Gastroesophageal sphincter (tissue), 4 donors: ENCODE measurements at regions not wholly inside any gene's neighbourhood (a gene's known extent, or its start where the extent isn't known, plus 50 kb on each side); places are given as distances from the start of the nearest gene placed in this dataset.
"Not testable (repeated sequence)": the region's sequence is repeated elsewhere in the genome, so short reads cannot be mapped to it uniquely, and the experiment has no call there.

Experiments used
- ATAC-seq: fragments of 150-250 bp; one replicate; pipeline ENCODE4 v1.9.1; 2016; ENCODE audit warnings: mild to moderate bottlenecking, moderate library complexity
- H3K27ac ChIP-seq, 4 donors: fragments of 200-600 bp; sonication (generic) in 3 of 4; 1 replicate in 3 of 4; 2 replicates in 1 of 4; pipeline ENCODE4 v1.5.1; 2016 to 2019
- H3K27me3 ChIP-seq: fragments of 200-600 bp; sonication (generic); one replicate; pipeline ENCODE4 v1.5.1; 2019
- H3K36me3 ChIP-seq, 2 donors: fragments of 200-600 bp; sonication (generic); one replicate each; pipeline ENCODE4 v1.5.1; 2019; ENCODE audit warnings: control low read depth in 1 of 2
- H3K4me1 ChIP-seq, 3 donors: fragments of 200-600 bp; sonication (generic); 1 replicate in 2 of 3; 2 replicates in 1 of 3; pipeline ENCODE4 v1.5.1; 2016 to 2019; ENCODE audit warnings: control low read depth in 2 of 3
- H3K4me3 ChIP-seq, 2 donors: fragments of 200-600 bp; sonication (generic); one replicate each; pipeline ENCODE4 v1.5.1; 2019; ENCODE audit warnings: mild to moderate bottlenecking in 1 of 2, moderate library complexity in 1 of 2
- H3K9me3 ChIP-seq, 3 donors: fragments of 200-600 bp; sonication (generic); one replicate each; pipeline ENCODE4 v1.5.1; 2017 to 2019; ENCODE audit warnings: control low read depth in 2 of 3
- EP300 ChIP-seq: sonication (generic); formaldehyde crosslinking; IDR thresholded peaks from one replicate; pipeline ENCODE4 v1.6.1; 2017; ENCODE audit warnings: antibody characterized with exemption, mild to moderate bottlenecking
- POLR2A ChIP-seq, 2 donors: fragments of 450-650 bp; IDR thresholded peaks; one replicate each; pipeline ENCODE4 v1.6.1; 2017; ENCODE audit warnings: antibody characterized with exemption in 2 of 2, mild to moderate bottlenecking in 2 of 2, moderate library complexity in 1 of 2
- POLR2AphosphoS5 ChIP-seq: sonication (generic); formaldehyde crosslinking; IDR thresholded peaks from one replicate; pipeline ENCODE4 v1.6.1; 2017; ENCODE audit warnings: antibody characterized with exemption
- WGBS, 2 donors: methylation state at CpG; one replicate each; pipeline ENCODE4 v1.1.5; 2018; ENCODE audit warnings: low coverage in 1 of 2; 5-methylcytosine and 5-hydroxymethylcytosine counted together
- TF ChIP-seq, protein P1 (sequence below), 4 experiments: fragments of 200-600 bp in 2 of 4; fragments of 450-650 bp in 2 of 4; sonication (generic) in 1 of 4; IDR thresholded peaks; one replicate each; pipeline ENCODE4 v1.5.1; 2017 to 2019; ENCODE audit warnings: antibody characterized with exemption in 4 of 4, mild to moderate bottlenecking in 2 of 4, moderate library complexity in 2 of 4

- H3K27ac ChIP-seq, result no peak overlapping the region
- peaks cover 0 to 8% (median 0%) of the 10 kb centered on the region in 3 donors for H3K4me1 ChIP-seq
- no peaks in the 10 kb centered on the region for H3K36me3 ChIP-seq
- 98% methylated on average over 4 to 7 of the region's 7 CpGs for WGBS, 2 donors
- H3K27me3 ChIP-seq, result no peaks in the 10 kb centered on the region
- no peaks in the 10 kb centered on the region for H3K9me3 ChIP-seq
- ATAC-seq, result no peak
- no peak overlapping the region for H3K4me3 ChIP-seq
- TF ChIP-seq EP300 (no peak), POLR2AphosphoS5 (no peak), POLR2A (IDR thresholded peaks at IDR 0.05) (no peak)
- TF ChIP-seq, protein P1, sequence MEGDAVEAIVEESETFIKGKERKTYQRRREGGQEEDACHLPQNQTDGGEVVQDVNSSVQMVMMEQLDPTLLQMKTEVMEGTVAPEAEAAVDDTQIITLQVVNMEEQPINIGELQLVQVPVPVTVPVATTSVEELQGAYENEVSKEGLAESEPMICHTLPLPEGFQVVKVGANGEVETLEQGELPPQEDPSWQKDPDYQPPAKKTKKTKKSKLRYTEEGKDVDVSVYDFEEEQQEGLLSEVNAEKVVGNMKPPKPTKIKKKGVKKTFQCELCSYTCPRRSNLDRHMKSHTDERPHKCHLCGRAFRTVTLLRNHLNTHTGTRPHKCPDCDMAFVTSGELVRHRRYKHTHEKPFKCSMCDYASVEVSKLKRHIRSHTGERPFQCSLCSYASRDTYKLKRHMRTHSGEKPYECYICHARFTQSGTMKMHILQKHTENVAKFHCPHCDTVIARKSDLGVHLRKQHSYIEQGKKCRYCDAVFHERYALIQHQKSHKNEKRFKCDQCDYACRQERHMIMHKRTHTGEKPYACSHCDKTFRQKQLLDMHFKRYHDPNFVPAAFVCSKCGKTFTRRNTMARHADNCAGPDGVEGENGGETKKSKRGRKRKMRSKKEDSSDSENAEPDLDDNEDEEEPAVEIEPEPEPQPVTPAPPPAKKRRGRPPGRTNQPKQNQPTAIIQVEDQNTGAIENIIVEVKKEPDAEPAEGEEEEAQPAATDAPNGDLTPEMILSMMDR (IDR thresholded peaks at IDR 0.05), result no peak
These were observed 295.4 kb upstream of the FZD8 start for GRCh38 chr10:35937546-35937945.

DNA sequence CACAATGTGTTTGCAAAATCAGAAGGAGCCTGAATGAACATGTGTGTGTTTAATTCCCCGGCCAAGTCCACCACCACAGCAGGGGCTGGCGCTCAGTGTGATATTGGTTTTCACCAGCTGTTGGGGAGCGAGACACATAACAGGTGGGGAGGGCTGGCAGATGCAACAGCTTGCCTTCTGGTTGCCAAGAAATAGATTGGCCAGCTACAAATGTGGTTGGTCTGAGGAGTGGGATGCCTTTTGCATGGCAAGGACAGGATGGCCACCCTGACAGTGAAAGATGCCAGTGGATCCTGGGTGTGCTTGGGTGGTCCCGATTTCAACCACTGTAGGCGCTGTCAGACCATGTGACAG, 292.5 kb upstream of the FZD8 start:
- Histone ChIP-seq H3K36me3 (no peaks in the 10 kb centered on the region), H3K4me3 (no peak overlapping the region), H3K4me1 (no peaks in the 10 kb centered on the region), H3K9me3 (no peaks in the 10 kb centered on the region), H3K27ac (no peak overlapping the region), H3K27me3 (no peaks in the 10 kb centered on the region)
- TF ChIP-seq POLR2AphosphoS5 (no peak), EP300 (no peak), POLR2A (IDR thresholded peaks at IDR 0.05) (no peak)
- TF ChIP-seq, protein P1 (IDR thresholded peaks at IDR 0.05), result no peak
- 86% methylated on average over 3 of the region's 5 CpGs; no CpG with 5 or more reads in 1 of the 2 donors for WGBS, 2 donors
- no peak for ATAC-seq

DNA sequence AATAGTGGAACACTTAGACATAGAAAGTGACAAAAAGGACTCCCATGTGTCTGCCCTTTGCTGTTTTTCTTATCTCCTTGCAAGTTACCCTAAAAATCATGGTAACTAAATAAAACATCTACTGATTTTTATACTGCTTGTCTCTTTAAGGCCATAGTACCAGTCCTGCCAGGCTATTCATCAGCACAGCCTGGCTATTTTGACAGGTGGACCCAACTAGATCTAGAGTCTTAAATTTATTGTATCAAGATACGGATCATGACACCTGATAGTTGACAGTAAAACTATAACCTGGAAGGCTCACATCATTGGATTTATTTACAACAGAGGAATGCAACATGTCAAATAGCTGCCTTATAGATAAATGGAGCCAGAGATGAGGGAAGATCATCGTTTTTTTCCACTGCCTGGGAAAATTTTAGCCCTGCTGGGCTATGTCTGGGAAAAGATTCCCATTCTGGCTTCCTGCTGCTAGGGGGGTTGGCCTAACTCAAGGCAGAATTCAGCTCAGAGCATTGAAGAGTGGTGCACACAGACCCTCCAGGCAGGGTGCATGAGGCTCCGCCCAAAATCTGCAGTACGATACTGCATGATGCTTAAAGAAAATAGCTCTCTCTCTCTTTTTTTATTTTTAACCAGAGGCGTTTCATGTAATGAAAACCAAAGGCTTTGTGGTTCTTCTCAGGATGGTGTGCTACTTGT, 292.0 kb upstream of the FZD8 start:
- TF ChIP-seq POLR2A (IDR thresholded peaks at IDR 0.05) (no peak), POLR2AphosphoS5 (no peak), EP300 (no peak)
- TF ChIP-seq, protein P1 (IDR thresholded peaks at IDR 0.05), result no peak
- no peaks in the 10 kb centered on the region for H3K27me3 ChIP-seq
- no peak for ATAC-seq
- no peak overlapping the region for H3K4me3 ChIP-seq
- H3K27ac ChIP-seq, result no peak overlapping the region
- 61 to 75% methylated on average over 1 to 4 of the region's 5 CpGs for WGBS, 2 donors
- H3K4me1 ChIP-seq, result no peaks in the 10 kb centered on the region
- H3K36me3 ChIP-seq, result no peaks in the 10 kb centered on the region
- H3K9me3 ChIP-seq, result no peaks in the 10 kb centered on the region

DNA sequence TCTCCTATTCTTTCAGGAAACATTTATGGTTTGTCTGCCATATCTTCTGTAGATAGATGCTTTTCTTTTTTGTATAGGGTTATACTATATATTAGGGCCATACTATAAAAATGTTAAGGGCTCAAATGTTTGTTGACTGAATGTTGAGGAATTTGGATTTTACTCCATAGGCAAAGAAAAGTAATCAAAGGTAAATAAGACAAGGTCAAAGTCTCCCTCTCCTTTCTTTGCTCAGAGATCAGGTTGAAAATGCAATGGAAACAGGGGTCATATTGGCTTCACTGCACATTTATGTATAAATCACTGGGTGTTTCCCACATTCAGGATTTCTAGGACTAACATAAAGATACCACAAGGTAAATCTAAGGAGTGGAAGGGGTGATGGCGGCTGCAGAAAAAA, 291.4 kb upstream of the FZD8 start:
- TF ChIP-seq POLR2A (IDR thresholded peaks at IDR 0.05), result no peak
- no peak for TF ChIP-seq POLR2AphosphoS5
- TF ChIP-seq, protein P1 (IDR thresholded peaks at IDR 0.05), result no peak
- Histone ChIP-seq H3K27ac (no peak overlapping the region), H3K27me3 (no peaks in the 10 kb centered on the region), H3K36me3 (no peaks in the 10 kb centered on the region), H3K4me3 (no peak overlapping the region), H3K9me3 (no peaks in the 10 kb centered on the region), H3K4me1 (no peaks in the 10 kb centered on the region)
- WGBS, 2 donors, result 100% methylated on average over 1 of the region's 1 CpG
- no peak for ATAC-seq

DNA sequence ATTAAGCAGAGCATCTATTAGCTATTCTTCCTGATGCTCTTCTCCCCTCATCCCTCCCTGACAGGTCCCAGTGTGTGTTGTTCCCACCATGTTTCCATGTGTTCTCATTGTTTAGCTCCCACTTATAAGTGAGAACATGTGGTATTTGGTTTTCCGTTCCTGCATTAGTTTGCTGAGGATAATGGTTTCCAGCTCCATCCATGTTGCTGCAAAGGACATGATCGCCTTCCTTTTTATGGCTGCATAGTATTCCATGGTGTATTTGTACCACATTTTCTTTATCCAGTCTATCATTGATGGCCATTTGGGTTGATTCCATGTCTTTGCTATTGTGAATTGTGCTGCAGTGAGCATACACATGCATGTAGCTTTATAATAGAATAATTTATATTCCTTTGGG, 287.9 kb upstream of the FZD8 start:
- H3K4me3 ChIP-seq, H3K36me3 ChIP-seq, H3K9me3 ChIP-seq, H3K27me3 ChIP-seq, H3K4me1 ChIP-seq, H3K27ac ChIP-seq, ATAC-seq: not testable (repeated sequence)
- WGBS, 2 donors, result 90 to 91% methylated on average over 2 of the region's 2 CpGs
